BLaER1 (cell line): ENCODE measurements at regions not wholly inside any gene's neighbourhood (a gene's known extent, or its start where the extent isn't known, plus 50 kb on each side); places are given as distances from the start of the nearest gene placed in this dataset.

ENCODE experiments used
- H3K27ac ChIP-seq: shearing (Covaris generic); formaldehyde crosslinking; 2 replicates; pipeline ENCODE4 v1.8.1; 2022
- H3K27me3 ChIP-seq: shearing (Covaris generic); formaldehyde crosslinking; 2 replicates; pipeline ENCODE4 v1.8.1; 2022
- H3K36me3 ChIP-seq: shearing (Covaris generic); formaldehyde crosslinking; 2 replicates; pipeline ENCODE4 v1.8.1; 2022
- H3K4me1 ChIP-seq: shearing (Covaris generic); formaldehyde crosslinking; 2 replicates; pipeline ENCODE4 v1.8.1; 2022
- H3K4me2 ChIP-seq: shearing (Covaris generic); formaldehyde crosslinking; 2 replicates; pipeline ENCODE4 v1.8.1; 2022
- H3K4me3 ChIP-seq: shearing (Covaris generic); formaldehyde crosslinking; 2 replicates; pipeline ENCODE4 v1.8.1; 2022
- H3K9ac ChIP-seq: shearing (Covaris generic); formaldehyde crosslinking; 2 replicates; pipeline ENCODE4 v1.8.1; 2022
- H3K9me3 ChIP-seq: shearing (Covaris generic); formaldehyde crosslinking; 2 replicates; pipeline ENCODE4 v1.8.1; 2022
- H4K20me1 ChIP-seq: shearing (Covaris generic); formaldehyde crosslinking; 2 replicates; pipeline ENCODE4 v1.8.1; 2022
- Cebpa-rat ChIP-seq: shearing (Covaris generic); IDR thresholded peaks from 2 replicates; pipeline ENCODE4 v1.8.1; 2022

GRCh38 chr1:58900396-58900795, 116.5 kb upstream of the JUN start:
- no peak overlapping the region for H3K9ac ChIP-seq
- H3K27me3 ChIP-seq: no peaks in the 10 kb centered on the region
- no peaks in the 10 kb centered on the region for H3K9me3 ChIP-seq
- no peaks in the 10 kb centered on the region for H3K36me3 ChIP-seq
- H4K20me1 ChIP-seq: no peaks in the 10 kb centered on the region
- H3K4me3 ChIP-seq: no peak overlapping the region
- no peak overlapping the region for H3K4me2 ChIP-seq
- no peak overlapping the region for H3K27ac ChIP-seq
- peaks cover 29% of the 10 kb centered on the region for H3K4me1 ChIP-seq
- TF ChIP-seq Cebpa-rat: no peak

GRCh38 chr1:58901008-58901407, 117.2 kb upstream of the JUN start:
- no peaks in the 10 kb centered on the region for H3K27me3 ChIP-seq
- no peaks in the 10 kb centered on the region for H3K9me3 ChIP-seq
- no peak overlapping the region for H3K27ac ChIP-seq
- no peak for TF ChIP-seq Cebpa-rat
- peaks cover 23% of the 10 kb centered on the region for H3K4me1 ChIP-seq
- H3K9ac ChIP-seq: no peak overlapping the region
- H3K4me2 ChIP-seq: no peak overlapping the region
- no peaks in the 10 kb centered on the region for H3K36me3 ChIP-seq
- H4K20me1 ChIP-seq: no peaks in the 10 kb centered on the region
- no peak overlapping the region for H3K4me3 ChIP-seq

GRCh38 chr1:58902830-58903513, 119.1 kb upstream of the JUN start:
- no peaks in the 10 kb centered on the region for H3K9me3 ChIP-seq
- no peaks in the 10 kb centered on the region for H4K20me1 ChIP-seq
- H3K4me1 ChIP-seq: peaks cover 12% of the 10 kb centered on the region
- peak overlapping the region; percentile 72 for H3K4me3 ChIP-seq
- no peaks in the 10 kb centered on the region for H3K36me3 ChIP-seq
- H3K9ac ChIP-seq: peak overlapping the region; percentile 79
- no peak for TF ChIP-seq Cebpa-rat
- H3K4me2 ChIP-seq: peak overlapping the region; percentile 91
- no peaks in the 10 kb centered on the region for H3K27me3 ChIP-seq
- no peak overlapping the region for H3K27ac ChIP-seq

- Histone ChIP-seq H4K20me1 (no peaks in the 10 kb centered on the region), H3K4me1 (peaks cover 12% of the 10 kb centered on the region), H3K9ac (peak overlapping the region; percentile 79), H3K9me3 (no peaks in the 10 kb centered on the region), H3K4me2 (peak overlapping the region; percentile 91), H3K4me3 (peak overlapping the region; percentile 72), H3K27ac (peak overlapping the region; percentile 81), H3K36me3 (no peaks in the 10 kb centered on the region), H3K27me3 (no peaks in the 10 kb centered on the region)
- TF ChIP-seq Cebpa-rat: no peak
These were observed 119.9 kb upstream of the JUN start for GRCh38 chr1:58903514-58904298.

- H3K4me1 ChIP-seq: peaks cover 12% of the 10 kb centered on the region
- peak overlapping the region; percentile 91 for H3K4me2 ChIP-seq
- H3K27ac ChIP-seq: peak overlapping the region; percentile 81
- H4K20me1 ChIP-seq: no peaks in the 10 kb centered on the region
- peak overlapping the region; percentile 79 for H3K9ac ChIP-seq
- H3K36me3 ChIP-seq: no peaks in the 10 kb centered on the region
- no peak for TF ChIP-seq Cebpa-rat
- no peaks in the 10 kb centered on the region for H3K27me3 ChIP-seq
- no peaks in the 10 kb centered on the region for H3K9me3 ChIP-seq
- peak overlapping the region; percentile 72 for H3K4me3 ChIP-seq
These were observed 120.7 kb upstream of the JUN start for GRCh38 chr1:58904299-58905125.

- Histone ChIP-seq H3K9me3 (no peaks in the 10 kb centered on the region), H3K4me1 (peaks cover 13% of the 10 kb centered on the region), H3K9ac (no peak overlapping the region), H4K20me1 (no peaks in the 10 kb centered on the region), H3K4me3 (no peak overlapping the region), H3K36me3 (no peaks in the 10 kb centered on the region), H3K4me2 (no peak overlapping the region), H3K27me3 (no peaks in the 10 kb centered on the region), H3K27ac (no peak overlapping the region)
- no peak for TF ChIP-seq Cebpa-rat
These were observed 121.3 kb upstream of the JUN start for GRCh38 chr1:58905126-58905490.

GRCh38 chr1:58905628-58906221, 121.9 kb upstream of the JUN start:
- Histone ChIP-seq H3K9ac (no peak overlapping the region), H3K27me3 (no peaks in the 10 kb centered on the region), H3K4me1 (peaks cover 19% of the 10 kb centered on the region), H3K4me3 (no peak overlapping the region), H3K9me3 (no peaks in the 10 kb centered on the region), H3K27ac (no peak overlapping the region), H3K4me2 (no peak overlapping the region), H3K36me3 (no peaks in the 10 kb centered on the region), H4K20me1 (no peaks in the 10 kb centered on the region)
- TF ChIP-seq Cebpa-rat: no peak

GRCh38 chr1:58907398-58907797, 123.6 kb upstream of the JUN start:
- Histone ChIP-seq H3K36me3 (no peaks in the 10 kb centered on the region), H3K9ac (no peak overlapping the region), H3K27me3 (no peaks in the 10 kb centered on the region), H4K20me1 (no peaks in the 10 kb centered on the region), H3K4me2 (no peak overlapping the region), H3K9me3 (no peaks in the 10 kb centered on the region), H3K27ac (no peak overlapping the region), H3K4me1 (peaks cover 19% of the 10 kb centered on the region), H3K4me3 (no peak overlapping the region)
- TF ChIP-seq Cebpa-rat: no peak
